Activated gamma-delta T cell (primary cell): ENCODE measurements at regions not wholly inside any gene's neighbourhood (a gene's known extent, or its start where the extent isn't known, plus 50 kb on each side); places are given as distances from the start of the nearest gene placed in this dataset.
"Not testable (repeated sequence)": the region's sequence is repeated elsewhere in the genome, so short reads cannot be mapped to it uniquely, and the experiment has no call there.

Experiments
- DNase-seq: peaks from one replicate; lab custom pipeline; 2025; lab: John Stamatoyannopoulos, UW

DNA sequence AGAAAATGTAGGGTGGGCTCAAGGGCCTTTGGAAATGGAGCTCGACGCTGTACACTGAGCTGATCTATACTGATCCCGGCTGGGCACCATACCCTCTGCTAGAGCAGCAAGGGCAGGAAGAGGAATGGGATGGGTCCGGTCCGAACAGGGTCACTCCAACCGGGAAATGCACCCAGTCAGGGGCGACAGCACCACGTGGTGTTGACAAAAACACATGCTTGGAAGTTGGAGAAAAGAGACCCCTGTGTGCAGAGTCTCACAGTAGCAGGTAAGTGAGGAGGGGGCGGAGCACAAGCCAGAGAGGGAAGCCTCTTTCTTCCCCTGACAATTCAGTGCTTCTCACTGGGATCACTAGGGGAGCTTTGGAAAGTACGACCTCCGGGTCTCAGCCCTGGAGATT lies 84.1 kb upstream of the ASB18 start:
- DNase-seq: no peak

DNA sequence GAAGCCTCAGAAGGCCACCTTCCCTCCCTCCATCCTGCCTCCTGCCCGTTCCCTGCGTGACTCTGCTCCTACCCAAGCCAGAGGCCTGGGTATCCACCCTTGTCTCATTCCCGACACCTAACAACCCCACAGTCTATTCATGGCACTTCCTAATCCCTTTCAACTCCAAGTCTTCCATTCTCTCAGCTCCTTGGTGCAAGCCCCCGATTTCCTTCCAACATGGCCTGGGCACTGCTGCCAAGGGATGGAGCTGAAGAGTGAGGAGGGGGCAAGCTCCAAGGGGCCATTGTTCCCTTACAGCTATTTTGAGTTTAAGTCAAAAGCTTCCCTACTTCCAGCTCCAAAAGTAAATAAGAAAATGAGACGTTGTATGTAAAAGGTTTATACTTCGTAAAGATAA lies 84.8 kb upstream of the ASB18 start:
- DNase-seq: no peak

- no peak for DNase-seq
Observed at GRCh38 chr2:236350426-236350825, 86.2 kb upstream of the ASB18 start.

- no peak for DNase-seq
Observed at GRCh38 chr2:236351966-236352525, 87.8 kb upstream of the ASB18 start.

DNA sequence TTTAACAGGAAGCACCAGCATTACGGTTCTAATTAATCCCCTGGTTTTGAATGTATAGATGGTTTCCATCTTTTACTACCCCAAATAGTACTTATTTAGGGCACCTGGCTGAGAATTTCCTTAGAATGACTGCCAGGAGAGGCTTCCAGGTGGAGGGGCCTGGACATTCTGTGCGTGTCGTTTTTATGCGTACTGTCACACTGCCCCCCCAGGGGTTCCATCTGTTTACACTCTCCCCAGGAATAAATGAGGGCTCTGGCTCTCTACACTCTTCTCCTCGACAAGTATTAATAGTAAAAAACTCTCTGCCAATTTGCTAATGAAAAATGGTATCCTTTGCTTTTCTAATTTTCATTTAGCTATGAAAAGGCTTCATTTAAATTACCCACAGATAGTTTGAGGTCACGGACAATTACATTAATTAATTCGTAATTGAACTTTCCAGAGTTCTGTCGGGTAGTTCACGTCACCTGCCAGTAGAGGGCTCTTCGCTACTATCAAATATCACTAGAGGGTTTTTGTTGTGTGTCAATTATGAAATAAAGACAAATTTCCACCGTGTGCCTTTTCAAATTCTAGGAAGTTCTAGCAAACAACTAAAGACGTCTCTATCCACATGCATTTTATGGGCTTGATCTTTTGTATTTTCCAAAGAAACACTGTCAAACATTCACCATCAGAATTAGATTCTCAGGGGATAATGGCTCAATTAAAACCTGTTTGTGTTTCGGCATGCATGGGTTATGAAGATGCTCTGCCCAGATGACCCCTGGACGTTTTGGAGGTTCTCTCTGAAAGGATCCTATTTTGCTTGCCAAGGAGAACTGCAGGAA lies 88.8 kb upstream of the ASB18 start:
- DNase-seq: no peak

DNA sequence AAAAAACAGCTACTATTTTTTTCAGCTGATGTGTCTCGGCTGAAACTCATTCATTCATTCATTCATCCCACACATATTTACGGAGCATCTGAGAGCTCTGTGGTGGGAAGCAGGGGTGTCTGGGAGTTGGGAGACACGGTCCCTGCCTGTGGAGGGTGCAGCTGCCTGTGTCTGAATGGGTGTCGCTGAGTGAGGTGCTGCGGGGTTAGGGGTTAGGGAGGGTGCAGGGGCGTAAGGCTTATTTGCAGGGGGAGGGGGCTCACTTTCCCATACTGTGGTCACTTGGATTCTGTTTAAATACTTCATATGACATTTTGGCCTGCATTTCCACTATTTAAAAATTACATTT lies 89.4 kb upstream of the ASB18 start:
- DNase-seq: no peak

DNA sequence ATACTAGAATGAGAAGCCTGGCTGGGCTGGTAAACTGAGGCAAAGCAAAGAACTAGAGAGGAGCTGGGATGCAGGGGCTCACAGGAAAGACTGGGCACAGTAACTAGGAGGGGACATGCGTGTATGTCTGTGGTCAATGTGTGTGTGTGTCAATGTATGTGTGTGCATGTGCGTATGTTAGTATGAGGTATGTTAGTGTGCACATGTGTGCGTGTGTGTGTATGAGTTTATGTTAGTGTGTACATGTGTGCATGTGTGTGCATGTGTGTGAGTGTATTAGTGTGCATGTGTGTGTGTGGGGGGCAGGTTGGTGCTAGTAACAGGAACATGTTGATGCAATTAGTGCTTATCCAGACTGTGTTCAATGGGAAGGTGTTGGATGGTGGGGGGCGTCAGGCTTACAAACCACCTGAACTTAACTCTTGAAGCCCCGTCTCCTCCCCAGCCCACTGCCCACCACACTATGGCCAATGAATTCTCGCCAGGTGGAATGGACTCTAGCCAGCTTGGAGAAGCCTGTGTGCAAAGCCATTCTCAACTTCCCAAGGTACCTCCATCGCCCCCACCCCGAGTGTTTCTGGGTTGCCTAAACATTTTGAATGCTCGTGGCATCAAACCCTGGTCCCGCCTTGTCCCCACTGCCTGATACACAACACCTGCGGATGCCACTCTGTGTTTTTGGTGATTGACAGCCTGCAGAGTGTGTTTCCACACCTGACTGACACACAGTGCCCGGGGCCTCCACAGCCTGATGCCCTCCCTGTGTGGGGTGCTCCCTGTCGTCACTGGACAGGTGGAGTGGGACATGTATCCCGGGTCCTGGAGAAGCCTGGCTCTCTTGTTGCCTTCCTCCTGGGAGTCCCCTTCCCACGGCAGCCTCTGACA lies 90.1 kb upstream of the ASB18 start:
- DNase-seq: no peak

- DNase-seq: no peak
Observed at GRCh38 chr2:236354973-236355595, 90.9 kb upstream of the ASB18 start.

DNA sequence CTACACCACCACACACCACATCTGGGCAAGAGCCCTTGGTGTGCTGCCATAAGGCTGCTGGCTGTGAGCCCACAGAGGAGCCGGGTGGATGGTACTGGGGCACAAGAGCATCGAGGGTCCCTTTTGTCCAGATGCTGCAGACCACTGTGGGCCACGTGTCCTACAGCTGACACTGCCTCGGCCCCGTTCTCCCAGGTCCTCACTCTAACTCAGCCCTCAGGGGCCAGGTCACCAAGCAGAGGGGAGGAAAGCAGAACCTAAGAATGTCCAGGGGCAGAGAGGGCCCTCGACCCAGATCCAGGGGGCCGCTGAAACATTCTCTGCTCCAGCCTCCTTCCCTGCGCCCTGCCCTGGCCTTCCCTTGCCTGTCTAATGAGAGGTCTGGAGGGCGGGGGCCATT lies 91.7 kb upstream of the ASB18 start:
- no peak for DNase-seq

DNA sequence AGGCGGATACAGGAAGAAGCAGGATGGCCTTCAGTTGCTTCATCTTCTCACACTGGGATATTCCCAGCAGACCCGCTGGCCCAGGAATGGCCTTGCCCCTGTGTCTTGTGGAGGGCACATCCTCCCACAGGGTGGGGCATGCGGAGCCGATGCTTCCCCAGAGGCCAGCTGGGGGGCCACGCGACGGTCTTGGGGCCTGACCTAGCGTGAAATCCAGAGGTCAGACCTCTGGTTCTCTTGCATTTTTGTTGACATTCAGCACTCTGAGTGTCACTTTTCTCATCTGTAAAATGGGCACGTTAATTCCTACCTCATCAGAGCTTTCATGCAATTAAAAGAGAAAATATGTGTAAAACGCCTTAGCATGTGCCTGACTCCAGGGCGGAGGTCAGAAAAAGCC lies 92.1 kb upstream of the ASB18 start:
- DNase-seq: not testable (repeated sequence)

- DNase-seq: not testable (repeated sequence)
Observed at GRCh38 chr2:236358482-236358881, 94.3 kb upstream of the ASB18 start.

DNA sequence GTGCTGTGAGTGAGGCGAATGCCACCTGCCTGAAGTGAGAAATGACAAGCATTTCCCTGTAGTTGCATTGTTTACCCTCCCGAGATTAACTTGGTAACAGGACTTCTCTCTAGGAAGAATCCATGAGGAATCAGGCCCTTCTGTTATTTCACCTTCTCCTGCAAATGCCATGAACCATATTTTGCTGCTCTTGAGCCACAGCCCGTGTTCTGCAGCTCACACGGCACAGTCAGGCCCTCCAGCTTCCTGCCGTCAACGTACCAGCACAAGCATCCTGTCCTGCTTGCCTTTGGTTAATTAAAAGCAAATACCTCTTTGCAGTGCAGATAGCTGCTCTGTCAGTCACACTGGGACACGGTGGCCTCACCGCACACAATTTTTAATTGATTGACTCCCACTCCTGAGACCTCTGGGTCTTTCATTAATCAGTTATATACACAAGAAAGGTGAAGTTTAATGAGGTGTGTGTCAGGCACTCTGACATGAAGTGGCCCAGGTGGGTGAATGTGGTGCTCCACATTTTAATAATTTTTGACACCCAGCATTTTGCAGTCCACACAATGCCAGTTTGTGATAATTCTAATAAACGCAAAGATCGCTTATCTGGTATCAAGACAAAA lies 95.3 kb upstream of the ASB18 start:
- DNase-seq: no peak

DNA sequence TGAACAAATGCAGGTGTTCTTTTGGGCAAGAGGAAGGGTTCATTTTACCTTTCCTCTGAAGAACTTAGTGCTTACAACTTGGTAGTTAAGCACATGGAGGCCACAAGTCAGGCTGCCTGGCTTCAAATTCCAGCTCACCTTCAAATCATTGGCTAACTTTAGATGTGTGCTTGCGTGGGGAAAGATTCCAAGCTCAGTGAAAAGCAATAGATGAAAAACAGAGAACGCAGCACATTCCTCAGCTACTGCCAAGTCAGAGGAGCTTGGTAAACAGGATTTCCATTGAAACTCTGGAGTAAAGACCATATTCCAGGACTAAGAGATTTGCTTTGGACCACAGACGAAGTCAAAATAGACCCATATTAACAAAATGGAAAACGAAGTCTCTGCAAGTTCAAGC lies 96.3 kb upstream of the ASB18 start:
- no peak for DNase-seq

- DNase-seq: no peak
Observed at GRCh38 chr2:236363711-236364277, 99.6 kb upstream of the ASB18 start.

DNA sequence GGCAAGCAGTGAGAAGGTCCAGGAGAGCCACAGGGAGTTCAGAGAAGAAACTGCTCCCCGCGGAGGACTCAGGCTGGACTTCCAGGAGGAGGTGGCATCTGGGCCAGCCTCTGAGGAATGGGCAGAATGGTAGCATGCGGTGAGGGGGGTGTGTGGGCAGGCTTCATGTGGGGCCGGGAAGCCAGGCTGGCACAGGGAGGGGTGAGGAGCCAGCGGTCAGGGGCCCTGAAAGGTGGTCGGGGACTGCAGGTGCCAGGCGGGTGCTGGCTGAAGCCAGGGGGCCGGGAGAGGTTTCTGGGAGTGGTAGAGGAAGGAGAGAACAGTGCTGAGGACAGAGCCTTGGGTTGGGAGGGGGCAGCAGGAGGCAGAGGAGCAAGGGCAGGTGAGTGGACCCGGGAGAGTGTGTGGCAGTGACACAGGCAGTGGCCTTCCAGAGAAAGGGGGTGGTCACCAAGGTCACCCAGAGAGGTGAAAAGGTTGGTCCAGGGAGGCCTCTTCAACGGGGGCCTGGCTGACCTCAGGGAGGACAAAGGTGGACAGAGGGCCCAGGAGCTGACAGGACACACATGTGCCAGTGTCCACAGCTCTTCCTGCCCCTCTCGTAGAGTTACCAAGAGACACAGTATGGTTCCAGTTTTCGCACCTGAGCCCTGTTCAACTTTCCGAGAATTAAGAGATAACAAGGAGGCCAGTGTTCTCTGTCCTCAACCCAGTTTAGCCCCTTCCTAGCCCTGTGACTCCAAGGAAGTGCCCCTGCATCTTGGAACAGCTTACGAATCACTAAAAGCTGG lies 101.2 kb upstream of the ASB18 start:
- no peak for DNase-seq

DNA sequence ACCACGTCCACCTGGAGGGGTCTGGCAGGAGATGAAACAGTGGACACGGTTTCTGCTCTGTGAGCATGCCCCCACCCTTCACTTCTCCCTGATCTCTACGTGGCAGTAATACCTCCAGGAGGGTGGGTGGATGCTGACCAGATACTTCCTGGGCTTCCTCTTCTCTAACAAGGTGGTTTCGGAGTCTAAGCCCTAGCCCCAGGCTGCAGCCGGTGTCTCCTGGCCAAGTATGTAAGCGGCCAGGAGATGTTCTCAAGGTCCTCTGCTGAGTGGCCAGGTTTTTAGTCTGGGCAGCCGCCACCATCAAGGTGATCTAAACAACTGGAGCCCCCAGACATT lies 101.8 kb upstream of the ASB18 start:
- no peak for DNase-seq

DNA sequence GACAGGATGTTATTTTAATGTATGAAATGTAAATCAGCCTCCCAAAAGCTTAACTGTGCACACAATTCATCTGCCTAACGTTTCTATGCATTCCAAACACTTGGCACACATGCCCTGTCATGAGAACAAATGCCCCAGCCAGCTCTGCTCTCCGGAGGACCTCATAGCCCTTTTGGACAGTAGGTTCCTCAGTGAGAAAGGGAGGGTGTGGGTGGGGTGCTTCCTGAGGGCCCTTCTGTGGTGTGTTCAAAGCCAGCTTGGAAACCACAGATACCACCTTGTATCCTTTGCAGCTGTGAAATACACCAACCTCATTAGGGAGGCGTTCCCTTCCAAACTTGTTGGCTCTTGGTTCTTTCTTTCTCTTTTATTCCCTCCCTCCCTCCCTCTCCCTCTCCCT lies 102.2 kb upstream of the ASB18 start:
- DNase-seq: no peak

- no peak for DNase-seq
Observed at GRCh38 chr2:236367506-236368289, 103.5 kb upstream of the ASB18 start.

GRCh38 chr2:236369661-236370062 lies 105.5 kb upstream of the ASB18 start:
- no peak for DNase-seq

GRCh38 chr2:236370847-236371409 lies 106.7 kb upstream of the ASB18 start:
- no peak for DNase-seq
